Panc1 (cell line): ENCODE measurements at regions not wholly inside any gene's neighbourhood (a gene's known extent, or its start where the extent isn't known, plus 50 kb on each side); places are given as distances from the start of the nearest gene placed in this dataset.

ENCODE experiments used
- POLR2AphosphoS5 ChIP-seq: IDR thresholded peaks from 2 replicates; pipeline ENCODE4 v1.6.1; 2012; ENCODE audit warnings: mild to moderate bottlenecking, low read depth, low read length, moderate library complexity
- SIN3A ChIP-seq: IDR thresholded peaks from 2 replicates; pipeline ENCODE4 v1.6.1; 2012; ENCODE audit warnings: low read depth, mild to moderate bottlenecking, low read length, moderate library complexity, borderline replicate concordance; ENCODE audit not compliant: insufficient read depth
- TCF7L2 ChIP-seq: IDR thresholded peaks from 2 replicates; pipeline ENCODE4 v1.6.1; 2011; ENCODE audit warnings: mild to moderate bottlenecking, low read depth, low read length, inconsistent platforms
- TF ChIP-seq, protein P1 (sequence below): fragments of 450-650 bp; IDR thresholded peaks from 2 replicates; pipeline ENCODE4 v1.5.1; 2017; ENCODE audit warnings: mild to moderate bottlenecking
- TF ChIP-seq, protein P2 (sequence below), 2 experiments: IDR thresholded peaks; 2 replicates each; pipeline ENCODE4 v1.6.1; 2011 to 2012; ENCODE audit warnings: low read depth in 2 of 2, control low read depth in 1 of 2, low read length in 1 of 2, mild to moderate bottlenecking in 1 of 2, moderate library complexity in 1 of 2; ENCODE audit not compliant: insufficient read depth in 1 of 2

DNA sequence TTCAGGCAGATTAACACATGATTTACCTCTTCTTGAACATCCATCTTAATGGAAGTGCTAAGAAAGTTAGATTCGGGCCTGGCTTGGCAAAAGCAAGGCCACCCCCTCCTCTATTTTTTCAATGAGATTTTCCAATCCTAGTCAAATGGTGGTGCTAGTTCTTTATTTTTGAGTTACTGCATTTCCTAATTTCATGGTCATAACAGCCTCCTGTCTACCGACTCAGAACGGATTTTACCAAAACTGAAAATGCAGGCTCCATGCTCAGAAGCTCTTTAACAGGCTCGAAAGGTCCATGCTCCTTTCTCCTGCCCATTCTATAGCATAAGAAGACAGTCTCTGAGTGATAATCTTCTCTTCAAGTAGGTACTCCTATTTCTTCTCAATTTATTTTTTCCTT is 117.2 kb upstream of the ESR1 start:
- TF ChIP-seq, protein P1, sequence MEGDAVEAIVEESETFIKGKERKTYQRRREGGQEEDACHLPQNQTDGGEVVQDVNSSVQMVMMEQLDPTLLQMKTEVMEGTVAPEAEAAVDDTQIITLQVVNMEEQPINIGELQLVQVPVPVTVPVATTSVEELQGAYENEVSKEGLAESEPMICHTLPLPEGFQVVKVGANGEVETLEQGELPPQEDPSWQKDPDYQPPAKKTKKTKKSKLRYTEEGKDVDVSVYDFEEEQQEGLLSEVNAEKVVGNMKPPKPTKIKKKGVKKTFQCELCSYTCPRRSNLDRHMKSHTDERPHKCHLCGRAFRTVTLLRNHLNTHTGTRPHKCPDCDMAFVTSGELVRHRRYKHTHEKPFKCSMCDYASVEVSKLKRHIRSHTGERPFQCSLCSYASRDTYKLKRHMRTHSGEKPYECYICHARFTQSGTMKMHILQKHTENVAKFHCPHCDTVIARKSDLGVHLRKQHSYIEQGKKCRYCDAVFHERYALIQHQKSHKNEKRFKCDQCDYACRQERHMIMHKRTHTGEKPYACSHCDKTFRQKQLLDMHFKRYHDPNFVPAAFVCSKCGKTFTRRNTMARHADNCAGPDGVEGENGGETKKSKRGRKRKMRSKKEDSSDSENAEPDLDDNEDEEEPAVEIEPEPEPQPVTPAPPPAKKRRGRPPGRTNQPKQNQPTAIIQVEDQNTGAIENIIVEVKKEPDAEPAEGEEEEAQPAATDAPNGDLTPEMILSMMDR = no peak; the same call in 1 of the 2 replicates
- TF ChIP-seq, protein P2, sequence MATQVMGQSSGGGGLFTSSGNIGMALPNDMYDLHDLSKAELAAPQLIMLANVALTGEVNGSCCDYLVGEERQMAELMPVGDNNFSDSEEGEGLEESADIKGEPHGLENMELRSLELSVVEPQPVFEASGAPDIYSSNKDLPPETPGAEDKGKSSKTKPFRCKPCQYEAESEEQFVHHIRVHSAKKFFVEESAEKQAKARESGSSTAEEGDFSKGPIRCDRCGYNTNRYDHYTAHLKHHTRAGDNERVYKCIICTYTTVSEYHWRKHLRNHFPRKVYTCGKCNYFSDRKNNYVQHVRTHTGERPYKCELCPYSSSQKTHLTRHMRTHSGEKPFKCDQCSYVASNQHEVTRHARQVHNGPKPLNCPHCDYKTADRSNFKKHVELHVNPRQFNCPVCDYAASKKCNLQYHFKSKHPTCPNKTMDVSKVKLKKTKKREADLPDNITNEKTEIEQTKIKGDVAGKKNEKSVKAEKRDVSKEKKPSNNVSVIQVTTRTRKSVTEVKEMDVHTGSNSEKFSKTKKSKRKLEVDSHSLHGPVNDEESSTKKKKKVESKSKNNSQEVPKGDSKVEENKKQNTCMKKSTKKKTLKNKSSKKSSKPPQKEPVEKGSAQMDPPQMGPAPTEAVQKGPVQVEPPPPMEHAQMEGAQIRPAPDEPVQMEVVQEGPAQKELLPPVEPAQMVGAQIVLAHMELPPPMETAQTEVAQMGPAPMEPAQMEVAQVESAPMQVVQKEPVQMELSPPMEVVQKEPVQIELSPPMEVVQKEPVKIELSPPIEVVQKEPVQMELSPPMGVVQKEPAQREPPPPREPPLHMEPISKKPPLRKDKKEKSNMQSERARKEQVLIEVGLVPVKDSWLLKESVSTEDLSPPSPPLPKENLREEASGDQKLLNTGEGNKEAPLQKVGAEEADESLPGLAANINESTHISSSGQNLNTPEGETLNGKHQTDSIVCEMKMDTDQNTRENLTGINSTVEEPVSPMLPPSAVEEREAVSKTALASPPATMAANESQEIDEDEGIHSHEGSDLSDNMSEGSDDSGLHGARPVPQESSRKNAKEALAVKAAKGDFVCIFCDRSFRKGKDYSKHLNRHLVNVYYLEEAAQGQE (IDR thresholded peaks at IDR 0.05; ENCODE audit: insufficient read depth in 1 of 2, low read depth in 2 of 2, low read length in 1 of 2) = no peak
- TF ChIP-seq SIN3A = no peak
- no peak for TF ChIP-seq POLR2AphosphoS5
- no peak for TF ChIP-seq TCF7L2
